ENCODE measurements at regions not wholly inside any gene's neighbourhood (a gene's known extent, or its start where the extent isn't known, plus 50 kb on each side); places are given as distances from the start of the nearest gene placed in this dataset.

GRCh38 chr4:107330916-107331315 is 294.8 kb upstream of the DKK2 start:
- no peaks in the 10 kb centered on the region for H3K27me3 ChIP-seq (ENCODE audit: low read length)

GRCh38 chr4:107319386-107319785 is 283.3 kb upstream of the DKK2 start:
- no peaks in the 10 kb centered on the region for H3K79me2 ChIP-seq (ENCODE audit: insufficient read depth, low read length)
- no peaks in the 10 kb centered on the region for H3K9me2 ChIP-seq (replicated peaks; ENCODE audit: insufficient read depth, low read length)
- H3K27me3 ChIP-seq (ENCODE audit: low read length) = no peaks in the 10 kb centered on the region
- no peak overlapping the region for H2AFZ ChIP-seq (ENCODE audit: low read depth, low read length, severe bottlenecking)
- H4K20me1 ChIP-seq (ENCODE audit: low read depth, low read length) = no peaks in the 10 kb centered on the region
- no peak for TF ChIP-seq CTCF (IDR thresholded peaks at IDR 0.05; ENCODE audit: insufficient read depth, low read length, poor library complexity, severe bottlenecking)
- TF ChIP-seq EZH2phosphoT487 (conservative IDR thresholded peaks at IDR 0.05; ENCODE audit: low read length) = no peak
- no peak overlapping the region for H3K9ac ChIP-seq (ENCODE audit: low read length)
- H3K9me3 ChIP-seq (ENCODE audit: insufficient read depth, low read length) = no peaks in the 10 kb centered on the region
- H3F3A ChIP-seq (ENCODE audit: insufficient read depth) = no peaks in the 10 kb centered on the region
- no peak overlapping the region for H3K27ac ChIP-seq (ENCODE audit: low read depth, low read length)
- no peaks in the 10 kb centered on the region for H3K36me3 ChIP-seq (ENCODE audit: low read length)
- no peak overlapping the region for H3K4me3 ChIP-seq (ENCODE audit: insufficient read depth, low read length, poor library complexity, severe bottlenecking)
- no peak overlapping the region for H3K4me2 ChIP-seq (ENCODE audit: low read depth, low read length, poor library complexity, severe bottlenecking)

More at GRCh38 chr4:107330916-107331315, 294.8 kb upstream of the DKK2 start:
- no peaks in the 10 kb centered on the region for H3F3A ChIP-seq (ENCODE audit: insufficient read depth)
- H3K9ac ChIP-seq (ENCODE audit: low read length) = no peak overlapping the region
- H3K4me3 ChIP-seq (ENCODE audit: insufficient read depth, low read length, poor library complexity, severe bottlenecking) = no peak overlapping the region
- TF ChIP-seq CTCF (IDR thresholded peaks at IDR 0.05; ENCODE audit: insufficient read depth, low read length, poor library complexity, severe bottlenecking) (no peak), EZH2phosphoT487 (conservative IDR thresholded peaks at IDR 0.05; ENCODE audit: low read length) (no peak)
- no peaks in the 10 kb centered on the region for H3K9me3 ChIP-seq (ENCODE audit: insufficient read depth, low read length)
- H2AFZ ChIP-seq (ENCODE audit: low read depth, low read length, severe bottlenecking) = no peak overlapping the region
- H3K36me3 ChIP-seq (ENCODE audit: low read length) = no peaks in the 10 kb centered on the region
- no peaks in the 10 kb centered on the region for H3K9me2 ChIP-seq (replicated peaks; ENCODE audit: insufficient read depth, low read length)
- H3K27ac ChIP-seq (ENCODE audit: low read depth, low read length) = no peak overlapping the region
- H3K4me2 ChIP-seq (ENCODE audit: low read depth, low read length, poor library complexity, severe bottlenecking) = no peak overlapping the region
- H4K20me1 ChIP-seq (ENCODE audit: low read depth, low read length) = no peaks in the 10 kb centered on the region
- H3K79me2 ChIP-seq (ENCODE audit: insufficient read depth, low read length) = no peaks in the 10 kb centered on the region

GRCh38 chr4:107318078-107318477 is 282.0 kb upstream of the DKK2 start:
- no peak overlapping the region for H3K27ac ChIP-seq (ENCODE audit: low read depth, low read length)
- no peaks in the 10 kb centered on the region for H3K9me2 ChIP-seq (replicated peaks; ENCODE audit: insufficient read depth, low read length)
- H3K9me3 ChIP-seq (ENCODE audit: insufficient read depth, low read length) = no peaks in the 10 kb centered on the region
- H3K79me2 ChIP-seq (ENCODE audit: insufficient read depth, low read length) = no peaks in the 10 kb centered on the region
- H4K20me1 ChIP-seq (ENCODE audit: low read depth, low read length) = no peaks in the 10 kb centered on the region
- no peaks in the 10 kb centered on the region for H3F3A ChIP-seq (ENCODE audit: insufficient read depth)
- no peak for TF ChIP-seq EZH2phosphoT487 (conservative IDR thresholded peaks at IDR 0.05; ENCODE audit: low read length)
- TF ChIP-seq CTCF (IDR thresholded peaks at IDR 0.05; ENCODE audit: insufficient read depth, low read length, poor library complexity, severe bottlenecking) = no peak
- no peak overlapping the region for H3K4me3 ChIP-seq (ENCODE audit: insufficient read depth, low read length, poor library complexity, severe bottlenecking)
- H3K4me2 ChIP-seq (ENCODE audit: low read depth, low read length, poor library complexity, severe bottlenecking) = no peak overlapping the region
- no peak overlapping the region for H3K9ac ChIP-seq (ENCODE audit: low read length)
- no peak overlapping the region for H2AFZ ChIP-seq (ENCODE audit: low read depth, low read length, severe bottlenecking)
- H3K27me3 ChIP-seq (ENCODE audit: low read length) = no peaks in the 10 kb centered on the region
- no peaks in the 10 kb centered on the region for H3K36me3 ChIP-seq (ENCODE audit: low read length)

Data from SU-DHL-6 (cell line).